OCI-LY3 (cell line): ENCODE measurements at regions not wholly inside any gene's neighbourhood (a gene's known extent, or its start where the extent isn't known, plus 50 kb on each side); places are given as distances from the start of the nearest gene placed in this dataset.

Experiments
- H2AFZ ChIP-seq: fragments of 200-600, 300-600 bp; shearing (Covaris generic); 2 replicates; pipeline ENCODE4 v1.6.0; 2014; ENCODE audit warnings: antibody characterized with exemption, low read depth, low read length
- H3K27ac ChIP-seq: fragments of 200-600, 300-600 bp; sonication (generic); 2 replicates; pipeline ENCODE4 v1.5.1; 2014; ENCODE audit warnings: mild to moderate bottlenecking, low read length, moderate library complexity, mixed read lengths
- H3K27me3 ChIP-seq: fragments of 200-600, 300-600 bp; sonication (generic); 2 replicates; pipeline ENCODE4 v1.6.1; 2014; ENCODE audit warnings: low read depth, low read length, mixed read lengths
- H3K36me3 ChIP-seq: fragments of 200-600, 300-600 bp; sonication (generic); replicated peaks from 2 replicates; pipeline ENCODE3; 2014; ENCODE audit warnings: low read depth, low read length, mixed read lengths
- H3K4me1 ChIP-seq: fragments of 300-600, 200-600 bp; sonication (generic); 2 replicates; pipeline ENCODE4 v1.6.1; 2014; ENCODE audit warnings: low read length, mixed read lengths
- H3K4me2 ChIP-seq: fragments of 200-600, 300-600 bp; sonication (generic); 2 replicates; pipeline ENCODE4 v1.6.1; 2014; ENCODE audit warnings: low read length, mixed read lengths
- H3K4me3 ChIP-seq: fragments of 300-600, 200-600 bp; sonication (generic); 2 replicates; pipeline ENCODE4 v1.5.1; 2014; ENCODE audit warnings: antibody characterized with exemption, mild to moderate bottlenecking, low read length, moderate library complexity
- H3K79me2 ChIP-seq: fragments of 300-600, 200-600 bp; shearing (Covaris generic); 2 replicates; pipeline ENCODE4 v1.6.1; 2014; ENCODE audit warnings: mild to moderate bottlenecking, low read length, mixed read lengths
- H3K9ac ChIP-seq: fragments of 300-600, 200-600 bp; shearing (Covaris generic); 2 replicates; pipeline ENCODE4 v1.6.0; 2014; ENCODE audit warnings: mild to moderate bottlenecking, low read length, moderate library complexity
- H3K9me3 ChIP-seq: fragments of 200-600, 300-600 bp; shearing (Covaris generic); 2 replicates; pipeline ENCODE4 v1.6.1; 2014; ENCODE audit warnings: low read length, mixed read lengths; ENCODE audit not compliant: insufficient read depth
- H4K20me1 ChIP-seq: fragments of 200-600, 300-600 bp; sonication (generic); 2 replicates; pipeline ENCODE4 v1.6.1; 2016; ENCODE audit warnings: low read length, mixed read lengths; ENCODE audit not compliant: insufficient read depth
- EZH2phosphoT487 ChIP-seq: fragments of 200-600 bp; shearing (Covaris generic); IDR thresholded peaks from 2 replicates; pipeline ENCODE4 v1.6.1; 2018; ENCODE audit warnings: antibody characterized with exemption, mixed run types, low read depth
- TF ChIP-seq, protein P1 (sequence below): fragments of 200-600, 300-600 bp; sonication (generic); IDR thresholded peaks from 2 replicates; pipeline ENCODE4 v1.5.1; 2014; ENCODE audit warnings: antibody characterized with exemption, low read length, low read depth

DNA sequence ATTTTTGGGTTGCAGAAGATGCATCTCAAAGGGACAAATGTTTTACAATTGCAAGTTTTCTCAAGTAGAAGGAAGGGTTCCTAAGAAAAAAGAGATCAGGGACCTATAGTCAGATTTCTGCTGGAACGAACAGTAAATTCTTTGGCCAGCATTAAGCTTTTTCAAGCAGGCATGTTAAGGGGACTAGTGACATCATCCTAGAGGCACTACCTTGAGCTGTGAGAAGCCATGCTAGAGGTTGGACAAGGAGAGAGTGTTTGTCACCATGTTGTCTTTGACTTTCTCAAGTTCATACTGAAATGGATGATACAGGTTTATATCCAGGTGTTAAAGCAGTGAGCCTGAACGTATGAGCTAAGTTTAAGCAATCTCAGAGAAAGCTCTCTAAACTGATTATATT is 85.2 kb upstream of the WDR72 start:
- H3K9ac ChIP-seq: no peak overlapping the region
- no peak overlapping the region for H3K27ac ChIP-seq
- no peak overlapping the region for H3K4me3 ChIP-seq
- H3K4me1 ChIP-seq: no peaks in the 10 kb centered on the region
- no peaks in the 10 kb centered on the region for H3K36me3 ChIP-seq
- H3K9me3 ChIP-seq: no peaks in the 10 kb centered on the region
- no peak overlapping the region for H2AFZ ChIP-seq
- no peaks in the 10 kb centered on the region for H3K27me3 ChIP-seq
- TF ChIP-seq EZH2phosphoT487: no peak
- TF ChIP-seq, protein P1, sequence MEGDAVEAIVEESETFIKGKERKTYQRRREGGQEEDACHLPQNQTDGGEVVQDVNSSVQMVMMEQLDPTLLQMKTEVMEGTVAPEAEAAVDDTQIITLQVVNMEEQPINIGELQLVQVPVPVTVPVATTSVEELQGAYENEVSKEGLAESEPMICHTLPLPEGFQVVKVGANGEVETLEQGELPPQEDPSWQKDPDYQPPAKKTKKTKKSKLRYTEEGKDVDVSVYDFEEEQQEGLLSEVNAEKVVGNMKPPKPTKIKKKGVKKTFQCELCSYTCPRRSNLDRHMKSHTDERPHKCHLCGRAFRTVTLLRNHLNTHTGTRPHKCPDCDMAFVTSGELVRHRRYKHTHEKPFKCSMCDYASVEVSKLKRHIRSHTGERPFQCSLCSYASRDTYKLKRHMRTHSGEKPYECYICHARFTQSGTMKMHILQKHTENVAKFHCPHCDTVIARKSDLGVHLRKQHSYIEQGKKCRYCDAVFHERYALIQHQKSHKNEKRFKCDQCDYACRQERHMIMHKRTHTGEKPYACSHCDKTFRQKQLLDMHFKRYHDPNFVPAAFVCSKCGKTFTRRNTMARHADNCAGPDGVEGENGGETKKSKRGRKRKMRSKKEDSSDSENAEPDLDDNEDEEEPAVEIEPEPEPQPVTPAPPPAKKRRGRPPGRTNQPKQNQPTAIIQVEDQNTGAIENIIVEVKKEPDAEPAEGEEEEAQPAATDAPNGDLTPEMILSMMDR: no peak
- no peaks in the 10 kb centered on the region for H4K20me1 ChIP-seq
- no peaks in the 10 kb centered on the region for H3K79me2 ChIP-seq
- no peak overlapping the region for H3K4me2 ChIP-seq

DNA sequence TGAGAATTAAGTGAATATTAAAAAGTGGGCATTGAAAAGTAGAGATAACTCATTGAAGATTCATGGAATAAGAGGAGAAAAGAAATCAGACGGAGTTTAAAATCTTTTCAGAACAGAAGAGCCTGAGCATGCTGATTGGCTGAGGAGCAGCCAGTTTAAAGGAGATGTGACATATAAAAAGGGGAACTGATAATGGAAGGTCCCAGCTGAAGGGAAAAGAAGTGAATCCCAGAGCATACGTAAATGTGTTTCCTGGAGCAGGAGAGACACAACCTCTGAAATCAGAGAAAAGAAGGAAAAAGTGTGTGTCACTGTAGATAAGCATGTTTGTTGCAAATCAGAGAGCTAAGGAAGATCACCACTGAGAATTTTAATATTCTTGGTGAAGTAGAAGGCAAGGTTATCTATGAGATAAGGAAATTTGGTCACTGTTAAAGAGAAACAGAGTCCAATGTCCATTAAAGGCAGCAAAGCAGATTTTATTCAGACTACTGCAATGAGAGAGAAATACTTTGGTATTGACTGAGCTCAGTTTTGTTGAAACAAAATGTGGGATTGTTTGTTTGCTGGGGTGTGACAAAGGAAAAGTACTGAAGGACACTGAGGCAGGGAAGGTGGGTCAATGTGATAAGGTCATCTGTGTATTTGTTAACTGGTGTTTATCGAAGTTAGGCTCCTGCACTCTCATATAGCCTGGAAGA is 84.6 kb upstream of the WDR72 start:
- Histone ChIP-seq H3K4me1 (no peaks in the 10 kb centered on the region), H3K4me3 (no peak overlapping the region), H3K79me2 (no peaks in the 10 kb centered on the region), H3K27ac (no peak overlapping the region), H3K36me3 (no peaks in the 10 kb centered on the region), H4K20me1 (no peaks in the 10 kb centered on the region), H3K27me3 (no peaks in the 10 kb centered on the region), H3K4me2 (no peak overlapping the region), H2AFZ (no peak overlapping the region), H3K9ac (no peak overlapping the region), H3K9me3 (no peaks in the 10 kb centered on the region)
- TF ChIP-seq EZH2phosphoT487: no peak
- TF ChIP-seq, protein P1: no peak

DNA sequence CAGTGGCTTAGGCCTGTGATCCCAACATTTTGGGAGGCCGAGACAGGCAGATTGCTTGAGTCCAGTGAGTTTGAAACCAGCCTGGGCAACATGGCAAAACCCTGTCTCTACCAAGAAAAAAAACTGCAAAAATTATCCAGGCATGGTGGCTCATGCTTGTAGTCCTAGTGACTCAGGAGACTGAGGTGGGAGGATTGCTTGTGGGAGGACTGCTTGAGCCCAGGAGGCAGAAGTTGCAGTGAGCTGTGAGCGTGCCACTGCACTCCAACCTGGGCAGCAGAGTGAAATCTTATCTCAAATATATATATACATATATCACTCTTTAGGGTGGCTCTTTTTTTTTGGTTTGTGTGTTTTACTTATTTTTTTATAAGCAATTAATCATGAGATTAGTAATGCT is 83.7 kb upstream of the WDR72 start:
- H2AFZ ChIP-seq: no peak overlapping the region

DNA sequence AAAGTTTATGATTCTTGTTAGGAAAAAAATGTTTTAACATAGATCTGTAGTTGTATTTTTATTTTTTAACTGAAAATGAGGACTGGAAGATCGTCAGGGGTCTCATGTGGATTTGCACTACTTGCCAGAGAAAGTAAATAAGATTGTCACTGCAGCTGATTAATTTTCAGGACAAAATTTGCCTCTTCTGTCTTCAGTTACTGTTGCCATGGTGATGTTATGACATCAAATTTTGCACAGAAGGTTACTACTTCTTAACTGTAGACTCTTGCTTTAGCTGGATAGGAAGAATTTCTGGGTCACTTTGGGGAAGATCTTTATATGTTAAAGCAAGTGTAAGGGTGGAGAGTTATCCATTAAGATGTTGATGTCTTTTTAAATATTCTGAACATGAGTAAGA is 82.2 kb upstream of the WDR72 start:
- no peak overlapping the region for H3K27ac ChIP-seq
- no peak overlapping the region for H3K4me2 ChIP-seq
- H3K27me3 ChIP-seq: no peaks in the 10 kb centered on the region
- H3K4me1 ChIP-seq: no peaks in the 10 kb centered on the region
- H3K36me3 ChIP-seq: no peaks in the 10 kb centered on the region
- no peak overlapping the region for H3K9ac ChIP-seq
- H3K79me2 ChIP-seq: no peaks in the 10 kb centered on the region
- H4K20me1 ChIP-seq: no peaks in the 10 kb centered on the region
- no peak overlapping the region for H3K4me3 ChIP-seq
- no peaks in the 10 kb centered on the region for H3K9me3 ChIP-seq
- no peak for TF ChIP-seq EZH2phosphoT487
- TF ChIP-seq, protein P1: no peak
- no peak overlapping the region for H2AFZ ChIP-seq

More for the DNA sequence above, 83.7 kb upstream of the WDR72 start:
- no peaks in the 10 kb centered on the region for H4K20me1 ChIP-seq
- no peaks in the 10 kb centered on the region for H3K4me1 ChIP-seq
- no peaks in the 10 kb centered on the region for H3K27me3 ChIP-seq
- H3K79me2 ChIP-seq: no peaks in the 10 kb centered on the region
- TF ChIP-seq, protein P1: no peak
- TF ChIP-seq EZH2phosphoT487: no peak
- H3K4me3 ChIP-seq: no peak overlapping the region
- H3K9me3 ChIP-seq: no peaks in the 10 kb centered on the region
- H3K4me2 ChIP-seq: no peak overlapping the region
- H3K9ac ChIP-seq: no peak overlapping the region
- H3K27ac ChIP-seq: no peak overlapping the region
- H3K36me3 ChIP-seq: no peaks in the 10 kb centered on the region
